GM21576 (cell line): ENCODE measurements at regions not wholly inside any gene's neighbourhood (a gene's known extent, or its start where the extent isn't known, plus 50 kb on each side); places are given as distances from the start of the nearest gene placed in this dataset.
A peak's percentile ranks its signal among the peaks of the same experiment; 100 is the strongest.
"Not testable (repeated sequence)": the region's sequence is repeated elsewhere in the genome, so short reads cannot be mapped to it uniquely, and the experiment has no call there.

Experiments used
- ATAC-seq: cut with Tn5 transposase; IDR thresholded peaks from one replicate; pipeline ENCODE4 v1.9.1; 2021; ENCODE audit warnings: mild to moderate bottlenecking, moderate library complexity; ENCODE audit not compliant: unreplicated experiment

DNA sequence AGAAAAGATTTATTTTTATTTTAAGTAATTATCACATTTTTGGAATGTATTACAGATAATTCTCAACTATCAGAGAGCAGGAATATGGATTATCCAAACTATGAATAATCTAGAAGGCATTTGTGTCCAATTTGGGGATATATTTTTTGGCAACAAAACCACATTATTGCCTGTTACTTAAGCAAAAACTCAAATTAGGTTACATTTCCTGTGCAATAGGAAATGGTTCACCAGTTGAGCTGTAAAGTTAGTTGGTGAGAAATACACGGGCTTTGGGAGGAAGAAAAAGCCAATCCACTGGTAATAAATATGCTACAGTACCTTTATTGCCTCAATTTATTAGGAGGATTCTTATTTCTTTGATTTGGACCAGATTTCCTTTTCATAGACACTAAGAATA is 1075.2 kb downstream of the PCDH9 start:
- no peak for ATAC-seq

DNA sequence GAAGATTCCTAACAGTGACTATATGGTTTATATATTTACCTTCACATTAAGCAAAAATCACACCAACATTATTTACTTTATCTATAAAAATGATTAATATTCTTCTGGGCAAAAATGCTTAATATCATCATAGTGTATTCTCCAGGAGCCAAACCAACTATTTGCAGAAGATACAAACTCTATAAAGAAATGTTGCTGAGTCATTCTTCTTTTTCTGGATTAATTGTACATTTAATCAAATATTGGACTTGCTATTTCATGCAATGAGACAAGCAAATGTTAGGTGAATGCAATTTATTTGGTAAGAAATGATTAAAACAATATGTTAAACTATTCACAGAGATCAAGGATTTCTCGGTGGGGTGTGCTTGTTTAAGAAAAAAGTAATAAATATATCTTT is 1075.8 kb downstream of the PCDH9 start:
- ATAC-seq: no peak

DNA sequence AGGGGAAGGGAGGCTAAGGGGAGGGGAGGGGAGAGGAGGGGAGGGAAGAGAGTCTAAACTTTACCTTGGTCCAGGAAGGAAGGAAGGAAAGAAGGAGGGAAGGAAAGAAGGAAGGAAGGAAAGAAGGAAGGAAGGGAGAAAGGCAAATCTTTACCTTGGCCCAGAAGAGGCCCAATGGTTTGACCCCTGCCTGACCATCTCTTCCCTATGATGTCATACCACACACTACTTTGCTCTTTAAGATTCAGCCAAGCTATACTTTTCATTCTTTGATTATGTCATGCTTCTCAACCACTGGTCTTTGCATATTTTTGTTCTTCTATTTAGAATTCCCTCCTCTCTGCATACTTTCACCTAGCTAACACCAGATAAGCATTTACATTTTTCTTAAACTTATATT is 1077.5 kb downstream of the PCDH9 start:
- ATAC-seq: no peak

GRCh38 chr13:66144357-66144756 is 1085.8 kb downstream of the PCDH9 start:
- not testable (repeated sequence) for ATAC-seq

DNA sequence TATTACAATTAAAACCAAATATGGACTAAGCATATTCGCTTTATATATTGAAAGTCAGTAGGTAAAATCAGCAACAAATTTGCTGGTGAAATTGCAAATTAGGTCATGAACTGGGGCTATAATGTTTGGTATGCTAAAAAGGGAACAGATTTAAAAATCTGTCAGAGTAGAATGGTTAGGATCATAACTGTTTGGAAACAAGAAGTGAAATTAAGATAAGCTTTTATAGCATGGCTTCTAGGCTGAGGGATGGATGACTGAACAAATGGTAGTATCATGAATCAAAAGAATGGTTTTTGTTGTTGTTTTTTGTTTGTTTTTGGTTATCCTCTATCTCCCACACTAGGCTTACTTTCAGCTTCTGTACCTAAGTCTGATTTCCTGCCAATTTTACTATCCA is 1090.4 kb downstream of the PCDH9 start:
- no peak for ATAC-seq

GRCh38 chr13:66139250-66139649 is 1090.9 kb downstream of the PCDH9 start:
- no peak for ATAC-seq

DNA sequence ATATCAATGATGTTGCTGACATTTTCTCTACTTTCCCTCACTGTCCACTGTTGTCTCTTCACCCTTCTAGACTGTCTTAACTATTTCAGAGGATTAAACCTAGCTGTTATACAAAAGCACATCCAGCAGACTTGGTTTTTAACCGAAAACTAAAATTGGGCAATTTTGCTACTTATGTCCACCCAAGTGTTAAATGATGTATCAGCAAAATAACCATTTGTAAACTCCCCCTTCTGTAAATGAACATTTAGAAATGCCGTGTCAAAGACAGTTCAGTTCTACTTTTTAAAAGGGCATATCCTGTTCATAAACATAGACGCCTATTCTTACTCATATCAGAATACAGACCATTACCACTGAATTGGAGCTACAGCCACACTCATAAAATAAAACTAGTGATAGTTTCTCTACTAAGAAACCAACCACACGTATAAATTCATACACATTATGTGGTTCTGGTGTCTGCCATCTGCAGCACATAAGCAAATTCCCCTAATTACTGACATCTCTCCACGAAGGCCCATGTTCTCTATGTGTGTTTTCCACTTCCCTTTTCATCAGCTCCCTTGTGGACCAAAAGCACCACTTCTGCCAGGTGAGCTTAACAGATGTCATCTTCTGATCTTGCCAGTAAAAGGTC is 1091.8 kb downstream of the PCDH9 start:
- peak; percentile 91 for ATAC-seq

- ATAC-seq: no peak
Observed at GRCh38 chr13:66137384-66137783, 1092.8 kb downstream of the PCDH9 start.

DNA sequence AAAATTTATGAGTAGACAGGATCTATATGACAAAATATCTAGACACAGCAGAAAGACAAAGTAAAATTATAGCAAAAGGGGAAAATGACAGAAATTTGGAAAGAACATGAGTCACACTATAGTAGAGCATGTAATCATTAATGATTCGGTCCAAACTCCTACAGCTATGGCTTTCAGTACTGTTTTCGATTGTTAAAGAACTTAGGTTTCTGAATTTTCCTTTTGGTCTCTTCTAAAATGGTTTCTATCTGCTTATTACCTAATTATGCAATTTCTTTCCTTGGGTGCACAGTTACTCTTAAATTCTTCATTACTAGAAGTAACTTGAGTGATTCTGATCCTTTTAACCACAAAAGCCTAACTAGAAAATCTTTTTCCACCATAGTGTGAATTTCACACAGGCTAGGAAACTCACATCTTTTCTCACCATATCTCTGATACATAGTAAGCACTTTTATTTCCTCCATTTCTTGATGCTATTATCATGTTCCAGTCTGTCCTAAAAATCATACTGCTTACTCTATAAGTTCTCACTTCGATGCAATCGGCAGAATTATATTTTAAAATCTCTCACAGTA is 1101.4 kb downstream of the PCDH9 start:
- peak; percentile 77 for ATAC-seq

- ATAC-seq: no peak
Observed at GRCh38 chr13:66128201-66128600, 1101.9 kb downstream of the PCDH9 start.

- ATAC-seq: no peak
Observed at GRCh38 chr13:66117563-66117962, 1112.6 kb downstream of the PCDH9 start.

DNA sequence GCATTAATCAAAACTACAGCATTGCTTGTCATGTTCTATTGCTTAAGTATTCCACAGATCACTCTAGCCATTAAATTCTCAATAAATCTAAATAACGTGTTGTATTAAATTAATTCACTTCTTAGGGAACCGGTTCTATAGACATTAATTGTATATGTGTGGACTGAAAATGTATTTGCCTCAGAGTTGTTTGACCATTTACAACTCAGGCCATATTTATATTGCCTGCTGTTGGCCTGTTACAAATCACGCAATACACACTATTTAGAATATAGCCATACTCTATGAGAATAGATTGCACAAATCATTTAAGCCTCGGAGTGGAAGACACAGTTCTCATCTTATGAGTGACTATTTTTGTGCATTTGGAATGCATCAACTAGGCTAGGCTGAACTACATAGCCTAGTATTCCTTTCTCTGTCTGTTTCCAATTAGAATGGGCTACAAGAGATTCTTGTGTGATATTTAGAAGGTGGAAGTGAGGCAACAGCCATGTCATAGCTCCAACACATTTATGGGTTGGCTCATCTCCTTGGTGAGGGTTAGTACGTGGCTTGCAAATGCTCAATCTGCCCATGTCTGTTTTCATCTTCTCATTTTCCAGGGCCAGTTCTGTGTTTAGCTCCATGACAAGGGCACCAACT is 1116.1 kb downstream of the PCDH9 start:
- no peak for ATAC-seq

- no peak for ATAC-seq
Observed at GRCh38 chr13:66111628-66112027, 1118.5 kb downstream of the PCDH9 start.

GRCh38 chr13:66106246-66106645 is 1123.9 kb downstream of the PCDH9 start:
- no peak for ATAC-seq

- ATAC-seq: no peak
Observed at GRCh38 chr13:66102864-66103263, 1127.3 kb downstream of the PCDH9 start.

- ATAC-seq: no peak
Observed at GRCh38 chr13:66099825-66100224, 1130.3 kb downstream of the PCDH9 start.

- ATAC-seq: no peak
Observed at GRCh38 chr13:66098931-66099628, 1131.1 kb downstream of the PCDH9 start.

- ATAC-seq: no peak
Observed at GRCh38 chr13:66089711-66090110, 1140.4 kb downstream of the PCDH9 start.

DNA sequence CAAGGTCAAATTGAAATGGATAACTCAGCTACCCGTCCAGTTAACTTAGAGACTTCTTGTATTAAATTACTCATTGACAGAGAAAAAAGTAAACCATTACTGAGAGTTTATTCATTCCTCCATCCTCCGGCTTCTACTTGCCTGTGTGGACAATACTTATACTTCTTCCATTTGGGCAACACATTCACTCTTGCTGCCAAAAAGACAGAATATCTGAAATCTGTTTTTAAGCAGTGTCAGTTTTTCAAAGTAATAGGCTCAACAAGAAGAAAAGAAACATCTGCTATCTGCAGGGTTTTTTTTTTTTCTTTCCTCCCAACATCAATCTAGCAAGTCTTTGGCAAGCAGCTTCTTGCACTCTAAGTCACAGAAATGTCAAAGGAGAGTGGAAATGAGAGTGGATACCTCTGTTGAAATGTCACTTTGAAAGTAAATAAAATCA is 1142.8 kb downstream of the PCDH9 start:
- no peak for ATAC-seq

DNA sequence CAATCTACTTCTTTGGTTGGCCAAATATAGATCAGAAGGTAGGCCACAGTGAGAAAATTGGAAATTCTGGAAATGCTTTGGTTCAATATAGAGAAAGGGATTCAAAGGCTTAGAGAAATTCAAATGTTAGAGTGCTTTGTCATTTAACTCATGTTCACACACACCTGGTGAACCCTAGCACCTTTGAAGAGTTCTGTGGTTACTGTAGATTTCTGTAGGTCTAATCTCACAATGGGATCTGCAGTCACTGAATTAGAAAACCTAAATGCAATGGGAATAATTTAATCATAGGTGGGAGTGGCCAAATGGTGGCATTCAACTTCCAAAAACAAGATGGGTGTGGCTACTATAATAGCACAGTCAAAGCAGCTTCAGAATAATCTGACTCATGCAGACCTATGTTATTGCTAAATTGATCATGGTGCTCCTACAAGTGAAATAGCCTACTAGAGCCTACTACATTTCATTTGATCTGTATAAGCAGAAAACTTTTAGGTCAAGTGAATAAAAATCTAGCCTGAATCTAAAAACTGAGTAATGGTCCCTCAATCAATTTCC is 1152.9 kb downstream of the PCDH9 start:
- no peak for ATAC-seq

DNA sequence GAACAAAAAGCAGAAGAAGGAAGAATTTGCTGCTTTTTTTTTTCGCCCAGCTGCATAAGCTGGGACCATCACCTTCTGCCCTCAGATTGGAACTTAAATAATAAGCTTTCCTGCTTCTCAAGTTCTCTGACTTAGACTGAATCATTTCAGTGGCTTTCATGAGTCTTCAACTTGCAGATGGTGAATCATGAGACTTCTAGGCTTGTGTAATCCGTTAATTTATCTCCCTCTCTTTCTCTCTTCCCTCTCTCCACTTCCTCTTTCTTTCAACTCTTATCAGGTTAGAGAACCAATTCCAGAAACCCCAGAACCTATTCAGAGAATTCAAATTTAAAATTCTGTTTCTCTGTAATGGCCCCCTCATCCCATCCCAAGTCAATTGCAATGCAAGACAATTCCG is 1153.7 kb downstream of the PCDH9 start:
- ATAC-seq: no peak
